ENCODE measurements at regions not wholly inside any gene's neighbourhood (a gene's known extent, or its start where the extent isn't known, plus 50 kb on each side); places are given as distances from the start of the nearest gene placed in this dataset.

GRCh38 chr2:195600778-195601177 lies 56.2 kb upstream of the SLC39A10 start:
- Histone ChIP-seq H3K4me1 (ENCODE audit: insufficient read depth, low read length) (no peaks in the 10 kb centered on the region), H3F3A (ENCODE audit: low read length, unreplicated experiment) (no peaks in the 10 kb centered on the region), H4K20me1 (ENCODE audit: low read length) (no peaks in the 10 kb centered on the region), H3K9ac (ENCODE audit: low read length) (no peak overlapping the region), H3K27me3 (ENCODE audit: low read length) (no peaks in the 10 kb centered on the region), H3K9me3 (ENCODE audit: low read length) (no peaks in the 10 kb centered on the region), H3K9me2 (replicated peaks; ENCODE audit: low read length) (no peaks in the 10 kb centered on the region), H3K27ac (ENCODE audit: low read length) (no peak overlapping the region), H2AFZ (ENCODE audit: low read length) (no peak overlapping the region), H3K4me3 (ENCODE audit: low read length) (no peak overlapping the region), H3K4me2 (ENCODE audit: low read length) (no peak overlapping the region), H3K79me2 (ENCODE audit: low read length) (no peaks in the 10 kb centered on the region), H3K36me3 (ENCODE audit: low read depth, low read length) (no peaks in the 10 kb centered on the region)
- peak; percentile 56 for DNase-seq
- TF ChIP-seq EZH2phosphoT487 (IDR thresholded peaks at IDR 0.05; ENCODE audit: borderline replicate concordance, low read length): no peak
- no peak for TF ChIP-seq CTCF (conservative IDR thresholded peaks at IDR 0.05; ENCODE audit: low read depth, low read length)
- no peak for TF ChIP-seq EZH2 (IDR thresholded peaks at IDR 0.05; ENCODE audit: low read length, unreplicated experiment)
- ChIA-PET POLR2A (ENCODE audit: unreplicated experiment) (no interaction called here), CTCF (no interaction called here)
- intact Hi-C loops (cut with micrococcal nuclease): no loop called here
- no TSS peak for BruUV-seq (replicated peaks)
- ATAC-seq: no peak

GRCh38 chr2:195596840-195597239 lies 60.2 kb upstream of the SLC39A10 start:
- Histone ChIP-seq H2AFZ (ENCODE audit: low read length) (no peak overlapping the region), H3K9me3 (ENCODE audit: low read length) (no peaks in the 10 kb centered on the region), H3K4me3 (ENCODE audit: low read length) (no peak overlapping the region), H3K9me2 (replicated peaks; ENCODE audit: low read length) (no peaks in the 10 kb centered on the region), H4K20me1 (ENCODE audit: low read length) (no peaks in the 10 kb centered on the region), H3F3A (ENCODE audit: low read length, unreplicated experiment) (no peaks in the 10 kb centered on the region), H3K27ac (ENCODE audit: low read length) (no peak overlapping the region), H3K27me3 (ENCODE audit: low read length) (no peaks in the 10 kb centered on the region), H3K79me2 (ENCODE audit: low read length) (no peaks in the 10 kb centered on the region), H3K36me3 (ENCODE audit: low read depth, low read length) (no peaks in the 10 kb centered on the region), H3K4me2 (ENCODE audit: low read length) (no peak overlapping the region), H3K4me1 (ENCODE audit: insufficient read depth, low read length) (no peaks in the 10 kb centered on the region), H3K9ac (ENCODE audit: low read length) (no peak overlapping the region)
- intact Hi-C loops (cut with micrococcal nuclease): no loop called here
- BruUV-seq (replicated peaks): no TSS peak
- ATAC-seq: no peak
- no peak for DNase-seq
- CTCF ChIA-PET: no interaction called here
- POLR2A ChIA-PET (ENCODE audit: unreplicated experiment): no interaction called here
- TF ChIP-seq CTCF (conservative IDR thresholded peaks at IDR 0.05; ENCODE audit: low read depth, low read length) (no peak), EZH2phosphoT487 (IDR thresholded peaks at IDR 0.05; ENCODE audit: borderline replicate concordance, low read length) (no peak), EZH2 (IDR thresholded peaks at IDR 0.05; ENCODE audit: low read length, unreplicated experiment) (no peak)

- Histone ChIP-seq H3K4me3 (ENCODE audit: low read length) (no peak overlapping the region), H3K79me2 (ENCODE audit: low read length) (no peaks in the 10 kb centered on the region), H3K9me2 (replicated peaks; ENCODE audit: low read length) (no peaks in the 10 kb centered on the region), H3K27ac (ENCODE audit: low read length) (no peak overlapping the region), H2AFZ (ENCODE audit: low read length) (no peak overlapping the region), H3K27me3 (ENCODE audit: low read length) (no peaks in the 10 kb centered on the region), H3K4me1 (ENCODE audit: insufficient read depth, low read length) (no peaks in the 10 kb centered on the region), H3K9ac (ENCODE audit: low read length) (no peak overlapping the region), H3K4me2 (ENCODE audit: low read length) (no peak overlapping the region), H3K9me3 (ENCODE audit: low read length) (no peaks in the 10 kb centered on the region), H3K36me3 (ENCODE audit: low read depth, low read length) (no peaks in the 10 kb centered on the region), H3F3A (ENCODE audit: low read length, unreplicated experiment) (no peaks in the 10 kb centered on the region), H4K20me1 (ENCODE audit: low read length) (no peaks in the 10 kb centered on the region)
- DNase-seq: no peak
- CTCF ChIA-PET: no interaction called here
- TF ChIP-seq EZH2 (IDR thresholded peaks at IDR 0.05; ENCODE audit: low read length, unreplicated experiment): no peak
- TF ChIP-seq CTCF (conservative IDR thresholded peaks at IDR 0.05; ENCODE audit: low read depth, low read length): no peak
- TF ChIP-seq EZH2phosphoT487 (IDR thresholded peaks at IDR 0.05; ENCODE audit: borderline replicate concordance, low read length): no peak
- no peak for ATAC-seq
- POLR2A ChIA-PET (ENCODE audit: unreplicated experiment): no interaction called here
- intact Hi-C loops (cut with micrococcal nuclease): no loop called here
- no TSS peak for BruUV-seq (replicated peaks)
Measured at GRCh38 chr2:195595825-195596224, 61.2 kb upstream of the SLC39A10 start.
